ENCODE measurements at regions not wholly inside any gene's neighbourhood (a gene's known extent, or its start where the extent isn't known, plus 50 kb on each side); places are given as distances from the start of the nearest gene placed in this dataset.
"Not testable (repeated sequence)": the region's sequence is repeated elsewhere in the genome, so short reads cannot be mapped to it uniquely, and the experiment has no call there.

DNA sequence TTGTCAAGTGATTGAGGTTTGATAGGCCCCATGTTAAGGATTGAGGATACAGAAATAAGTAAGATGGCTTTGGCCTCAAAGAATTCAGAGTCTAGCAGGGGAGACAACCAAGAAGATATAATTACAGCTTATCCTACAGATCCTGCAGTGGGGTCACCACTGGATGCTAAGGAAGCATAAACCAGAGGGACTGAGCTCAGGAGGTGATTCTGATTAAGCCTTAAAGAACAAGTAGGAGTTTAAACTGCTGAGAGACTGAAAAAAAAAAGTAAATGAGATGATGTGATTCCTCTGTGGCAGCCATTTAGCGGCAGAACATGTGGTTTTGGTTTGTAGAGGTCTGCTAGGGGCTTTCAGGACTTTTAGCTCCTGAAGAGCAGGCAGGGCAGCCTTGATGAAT is 72.1 kb upstream of the ROPN1 start:
- TF ChIP-seq POLR2A (IDR thresholded peaks at IDR 0.05; ENCODE audit: low read depth, low read length) (no peak), EZH2 (IDR thresholded peaks at IDR 0.05; ENCODE audit: borderline replicate concordance, low read depth, low read length, severe bottlenecking) (no peak), FOS (IDR thresholded peaks at IDR 0.05; ENCODE audit: borderline replicate concordance, insufficient read depth, low read length) (no peak), MYC (IDR thresholded peaks at IDR 0.05; ENCODE audit: low read depth, low read length) (no peak), POLR2AphosphoS5 (IDR thresholded peaks at IDR 0.05; ENCODE audit: insufficient read depth, low read depth, low read length) (no peak), JUN (IDR thresholded peaks at IDR 0.05; ENCODE audit: borderline replicate concordance, insufficient read depth, insufficient read length, low read depth) (no peak), GATA2 (IDR thresholded peaks at IDR 0.05; ENCODE audit: insufficient read depth, insufficient read length, low read depth, low read length) (no peak)
- TF ChIP-seq, protein P1, sequence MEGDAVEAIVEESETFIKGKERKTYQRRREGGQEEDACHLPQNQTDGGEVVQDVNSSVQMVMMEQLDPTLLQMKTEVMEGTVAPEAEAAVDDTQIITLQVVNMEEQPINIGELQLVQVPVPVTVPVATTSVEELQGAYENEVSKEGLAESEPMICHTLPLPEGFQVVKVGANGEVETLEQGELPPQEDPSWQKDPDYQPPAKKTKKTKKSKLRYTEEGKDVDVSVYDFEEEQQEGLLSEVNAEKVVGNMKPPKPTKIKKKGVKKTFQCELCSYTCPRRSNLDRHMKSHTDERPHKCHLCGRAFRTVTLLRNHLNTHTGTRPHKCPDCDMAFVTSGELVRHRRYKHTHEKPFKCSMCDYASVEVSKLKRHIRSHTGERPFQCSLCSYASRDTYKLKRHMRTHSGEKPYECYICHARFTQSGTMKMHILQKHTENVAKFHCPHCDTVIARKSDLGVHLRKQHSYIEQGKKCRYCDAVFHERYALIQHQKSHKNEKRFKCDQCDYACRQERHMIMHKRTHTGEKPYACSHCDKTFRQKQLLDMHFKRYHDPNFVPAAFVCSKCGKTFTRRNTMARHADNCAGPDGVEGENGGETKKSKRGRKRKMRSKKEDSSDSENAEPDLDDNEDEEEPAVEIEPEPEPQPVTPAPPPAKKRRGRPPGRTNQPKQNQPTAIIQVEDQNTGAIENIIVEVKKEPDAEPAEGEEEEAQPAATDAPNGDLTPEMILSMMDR (IDR thresholded peaks at IDR 0.05; ENCODE audit: extremely low read depth in 1 of 2, insufficient read depth in 1 of 2, low read depth in 1 of 2, low read length in 2 of 2) = no peak
- TF ChIP-seq, protein P2, sequence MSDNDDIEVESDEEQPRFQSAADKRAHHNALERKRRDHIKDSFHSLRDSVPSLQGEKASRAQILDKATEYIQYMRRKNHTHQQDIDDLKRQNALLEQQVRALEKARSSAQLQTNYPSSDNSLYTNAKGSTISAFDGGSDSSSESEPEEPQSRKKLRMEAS (IDR thresholded peaks at IDR 0.05; ENCODE audit: insufficient read depth, insufficient read length) = no peak
- Histone ChIP-seq H3K9me1 (replicated peaks; ENCODE audit: control insufficient read depth, extremely low read depth, insufficient read depth, low read length) (no peaks in the 10 kb centered on the region), H3K4me3 (replicated peaks in 1 of 3; ENCODE audit: insufficient read depth in 1 of 3, low read depth in 1 of 3, low read length in 3 of 3) (no peak overlapping the region), H3K79me2 (ENCODE audit: control insufficient read depth, insufficient read depth, low read length) (no peaks in the 10 kb centered on the region), H4K20me1 (replicated peaks; ENCODE audit: control insufficient read depth, extremely low read depth, insufficient read depth, low read length) (no peaks in the 10 kb centered on the region), H3K9me3 (replicated peaks; ENCODE audit: control insufficient read depth, insufficient read depth, low read length) (no peaks in the 10 kb centered on the region), H3K27ac (ENCODE audit: insufficient read depth, low read depth, low read length) (no peak overlapping the region), H3K4me1 (ENCODE audit: control insufficient read depth, extremely low read depth, insufficient read depth, low read length) (no peaks in the 10 kb centered on the region), H2AFZ (ENCODE audit: low read depth, low read length) (no peak overlapping the region), H3K27me3 (ENCODE audit: control insufficient read depth in 2 of 2, insufficient read depth in 2 of 2, low read length in 2 of 2) (no peaks in the 10 kb centered on the region), H3K36me3 (ENCODE audit: control insufficient read depth in 2 of 2, extremely low read depth in 1 of 2, insufficient read depth in 2 of 2, low read length in 2 of 2) (no peaks in the 10 kb centered on the region), H3K4me2 (ENCODE audit: insufficient read depth, low read length) (no peak overlapping the region), H3K9ac (replicated peaks; ENCODE audit: extremely low read depth, insufficient read depth, low read length) (no peak overlapping the region)
- intact Hi-C loops (cut with micrococcal nuclease) = no loop called here
- no peak for DNase-seq (ENCODE audit: low read depth, low spot score)
- ChIA-PET POLR2A (no interaction called here), CTCF (interaction anchor here (0.9 to 2.2 kb wide), 3 partner anchors 13 to 31 kb away, joined by 3 to 9 read pairs (median 6); partner anchors contain the start of gene KALRN)
- no TSS peak for BruUV-seq (replicated peaks)
- no peak for FAIRE-seq
- dilution Hi-C loops (cut with MboI; ENCODE audit: extremely low pct_ligation_motif_present, low sequenced_read_pairs) = no loop called here

DNA sequence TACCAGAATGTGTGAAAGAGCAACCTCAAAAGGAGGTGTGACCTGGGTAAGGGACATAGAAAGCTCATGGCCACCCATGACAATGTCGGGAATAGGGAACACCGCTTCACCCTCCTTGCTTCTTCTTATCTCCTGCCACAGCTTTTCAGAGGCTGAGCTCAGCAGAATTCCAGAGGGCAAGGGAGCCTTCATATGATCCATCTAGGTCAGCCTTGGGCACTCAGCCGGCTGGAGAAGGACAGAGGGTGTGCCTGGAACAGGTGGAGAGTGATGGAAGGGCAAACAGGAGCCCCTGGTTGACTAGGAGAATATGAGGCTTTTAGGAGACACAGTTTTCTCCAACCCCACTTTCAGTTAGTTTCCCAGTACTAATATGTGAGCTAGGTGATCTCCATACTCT is 74.6 kb upstream of the ROPN1 start:
- H3K9ac ChIP-seq (replicated peaks; ENCODE audit: extremely low read depth, insufficient read depth, low read length); intact Hi-C loops (cut with micrococcal nuclease); H4K20me1 ChIP-seq (replicated peaks; ENCODE audit: control insufficient read depth, extremely low read depth, insufficient read depth, low read length); BruUV-seq (replicated peaks); H3K27ac ChIP-seq (ENCODE audit: insufficient read depth, low read depth, low read length); H3K36me3 ChIP-seq (ENCODE audit: control insufficient read depth in 2 of 2, extremely low read depth in 1 of 2, insufficient read depth in 2 of 2, low read length in 2 of 2); H2AFZ ChIP-seq (ENCODE audit: low read depth, low read length); H3K4me1 ChIP-seq (ENCODE audit: control insufficient read depth, extremely low read depth, insufficient read depth, low read length); H3K9me3 ChIP-seq (replicated peaks; ENCODE audit: control insufficient read depth, insufficient read depth, low read length); DNase-seq (ENCODE audit: low read depth, low spot score); dilution Hi-C loops (cut with MboI; ENCODE audit: extremely low pct_ligation_motif_present, low sequenced_read_pairs); FAIRE-seq; H3K27me3 ChIP-seq (ENCODE audit: control insufficient read depth in 2 of 2, insufficient read depth in 2 of 2, low read length in 2 of 2); H3K79me2 ChIP-seq (ENCODE audit: control insufficient read depth, insufficient read depth, low read length); CTCF ChIA-PET; H3K4me3 ChIP-seq (replicated peaks in 1 of 3; ENCODE audit: insufficient read depth in 1 of 3, low read depth in 1 of 3, low read length in 3 of 3); POLR2A ChIA-PET; H3K4me2 ChIP-seq (ENCODE audit: insufficient read depth, low read length); H3K9me1 ChIP-seq (replicated peaks; ENCODE audit: control insufficient read depth, extremely low read depth, insufficient read depth, low read length): not testable (repeated sequence)

DNA sequence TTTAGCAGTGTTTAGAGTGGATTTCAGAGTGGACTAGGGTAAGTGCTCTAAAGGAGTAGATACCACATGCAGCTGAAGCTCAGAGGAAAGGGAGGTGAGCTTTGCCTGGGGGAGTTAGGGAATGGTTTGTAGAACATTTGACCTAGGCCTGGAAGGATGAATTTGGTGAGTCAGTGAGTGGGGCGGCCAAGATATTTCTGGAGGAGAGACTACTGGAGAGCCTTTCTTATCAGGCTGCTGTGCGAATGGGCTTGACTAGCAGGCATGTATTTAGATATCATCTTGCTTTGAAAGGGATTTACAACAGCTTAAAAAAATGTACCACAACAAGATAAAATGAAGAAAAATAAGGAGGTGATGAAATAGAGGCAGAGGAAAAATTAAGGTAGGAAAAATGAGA is 77.8 kb upstream of the ROPN1 start:
- H3K4me3 ChIP-seq (replicated peaks in 1 of 3; ENCODE audit: insufficient read depth in 1 of 3, low read depth in 1 of 3, low read length in 3 of 3); H3K36me3 ChIP-seq (ENCODE audit: control insufficient read depth in 2 of 2, extremely low read depth in 1 of 2, insufficient read depth in 2 of 2, low read length in 2 of 2); H3K79me2 ChIP-seq (ENCODE audit: control insufficient read depth, insufficient read depth, low read length); H3K27ac ChIP-seq (ENCODE audit: insufficient read depth, low read depth, low read length); H4K20me1 ChIP-seq (replicated peaks; ENCODE audit: control insufficient read depth, extremely low read depth, insufficient read depth, low read length); H3K9me3 ChIP-seq (replicated peaks; ENCODE audit: control insufficient read depth, insufficient read depth, low read length); H3K27me3 ChIP-seq (ENCODE audit: control insufficient read depth in 2 of 2, insufficient read depth in 2 of 2, low read length in 2 of 2); H3K4me2 ChIP-seq (ENCODE audit: insufficient read depth, low read length); DNase-seq (ENCODE audit: low read depth, low spot score); H3K9ac ChIP-seq (replicated peaks; ENCODE audit: extremely low read depth, insufficient read depth, low read length); FAIRE-seq; intact Hi-C loops (cut with micrococcal nuclease); H3K4me1 ChIP-seq (ENCODE audit: control insufficient read depth, extremely low read depth, insufficient read depth, low read length); BruUV-seq (replicated peaks); H3K9me1 ChIP-seq (replicated peaks; ENCODE audit: control insufficient read depth, extremely low read depth, insufficient read depth, low read length); POLR2A ChIA-PET; H2AFZ ChIP-seq (ENCODE audit: low read depth, low read length); dilution Hi-C loops (cut with MboI; ENCODE audit: extremely low pct_ligation_motif_present, low sequenced_read_pairs): not testable (repeated sequence)
- CTCF ChIA-PET = interaction anchor here (2.5 kb wide), 1 partner anchor 10 kb away, joined by 7 read pairs; no protein-coding TSS in a partner anchor
